ENCODE measurements at regions not wholly inside any gene's neighbourhood (a gene's known extent, or its start where the extent isn't known, plus 50 kb on each side); places are given as distances from the start of the nearest gene placed in this dataset.

GRCh38 chr2:76448956-76449355, 738.2 kb upstream of the GCFC2 start:
- DNase-seq = no peak

- no peak for DNase-seq
These were observed 736.6 kb upstream of the GCFC2 start for GRCh38 chr2:76447294-76447693.

- no peak for DNase-seq
These were observed 736.2 kb upstream of the GCFC2 start for GRCh38 chr2:76446872-76447271.

- DNase-seq = no peak
These were observed 735.2 kb upstream of the GCFC2 start for GRCh38 chr2:76445880-76446279.

- DNase-seq = no peak
These were observed 734.0 kb upstream of the GCFC2 start for GRCh38 chr2:76444732-76445131.

GRCh38 chr2:76437564-76437963, 726.8 kb upstream of the GCFC2 start:
- no peak for DNase-seq

GRCh38 chr2:76429374-76429773, 718.7 kb upstream of the GCFC2 start:
- no peak for DNase-seq

- DNase-seq = no peak
These were observed 716.7 kb upstream of the GCFC2 start for GRCh38 chr2:76427452-76427851.

- no peak for DNase-seq
These were observed 705.1 kb upstream of the GCFC2 start for GRCh38 chr2:76415821-76416220.

- DNase-seq = no peak
These were observed 702.7 kb upstream of the GCFC2 start for GRCh38 chr2:76413436-76413835.

- DNase-seq = no peak
These were observed 695.6 kb upstream of the GCFC2 start for GRCh38 chr2:76406134-76406855.

- no peak for DNase-seq
These were observed 682.6 kb upstream of the GCFC2 start for GRCh38 chr2:76393356-76393755.

GRCh38 chr2:76391678-76392077, 681.0 kb upstream of the GCFC2 start:
- DNase-seq = no peak

- no peak for DNase-seq
These were observed 676.6 kb upstream of the GCFC2 start for GRCh38 chr2:76387294-76387693.

GRCh38 chr2:76385943-76386342, 675.2 kb upstream of the GCFC2 start:
- no peak for DNase-seq

GRCh38 chr2:76381624-76382023, 670.9 kb upstream of the GCFC2 start:
- no peak for DNase-seq

GRCh38 chr2:76378140-76378539, 667.4 kb upstream of the GCFC2 start:
- no peak for DNase-seq

GRCh38 chr2:76341439-76341838, 630.7 kb upstream of the GCFC2 start:
- DNase-seq = no peak

- no peak for DNase-seq
These were observed 622.2 kb upstream of the GCFC2 start for GRCh38 chr2:76332871-76333270.

- DNase-seq = no peak
These were observed 620.1 kb upstream of the GCFC2 start for GRCh38 chr2:76330865-76331264.

- DNase-seq = no peak
These were observed 615.9 kb upstream of the GCFC2 start for GRCh38 chr2:76326636-76327035.

- no peak for DNase-seq
These were observed 612.7 kb upstream of the GCFC2 start for GRCh38 chr2:76323381-76323780.

GRCh38 chr2:76320716-76321115, 610.0 kb upstream of the GCFC2 start:
- DNase-seq = no peak

GRCh38 chr2:76318848-76319360, 608.2 kb upstream of the GCFC2 start:
- DNase-seq = no peak

GRCh38 chr2:76316691-76317090, 606.0 kb upstream of the GCFC2 start:
- DNase-seq = no peak
